ENCODE measurements at regions not wholly inside any gene's neighbourhood (a gene's known extent, or its start where the extent isn't known, plus 50 kb on each side); places are given as distances from the start of the nearest gene placed in this dataset.

GRCh38 chr2:203789618-203790017 is 78.0 kb upstream of the CTLA4 start:
- Mint-ChIP-seq H3K4me3 (no peak overlapping the region), H3K27ac (peak overlapping the region in 2 of 3 experiments; percentile 15 to 17), H3K4me1 (peaks cover 27% of the 10 kb centered on the region), H3K27me3 (ENCODE audit: low read depth) (no peaks in the 10 kb centered on the region), H3K36me3 (ENCODE audit: low read depth) (no peaks in the 10 kb centered on the region), H3K9me3 (no peaks in the 10 kb centered on the region)
- TF ChIP-seq CTCF (IDR thresholded peaks at IDR 0.05; ENCODE audit: unreplicated experiment in 3 of 3), result no peak

GRCh38 chr2:203790134-203790852 is 77.3 kb upstream of the CTLA4 start:
- Mint-ChIP-seq H3K4me1 (peaks cover 27% of the 10 kb centered on the region), H3K9me3 (no peaks in the 10 kb centered on the region), H3K27me3 (ENCODE audit: low read depth) (no peaks in the 10 kb centered on the region), H3K4me3 (no peak overlapping the region), H3K36me3 (ENCODE audit: low read depth) (no peaks in the 10 kb centered on the region), H3K27ac (peak overlapping the region in 2 of 3 experiments; percentile 15 to 17)
- TF ChIP-seq CTCF (IDR thresholded peaks at IDR 0.05; ENCODE audit: unreplicated experiment in 3 of 3), result no peak

GRCh38 chr2:203796248-203797010 is 71.1 kb upstream of the CTLA4 start:
- Mint-ChIP-seq H3K9me3 (peaks cover 12% of the 10 kb centered on the region), H3K4me3 (no peak overlapping the region), H3K4me1 (no peaks in the 10 kb centered on the region), H3K27ac (no peak overlapping the region), H3K36me3 (ENCODE audit: low read depth) (no peaks in the 10 kb centered on the region), H3K27me3 (ENCODE audit: low read depth) (peaks cover 4% of the 10 kb centered on the region)
- TF ChIP-seq CTCF (IDR thresholded peaks at IDR 0.05; ENCODE audit: unreplicated experiment in 3 of 3), result no peak

DNA sequence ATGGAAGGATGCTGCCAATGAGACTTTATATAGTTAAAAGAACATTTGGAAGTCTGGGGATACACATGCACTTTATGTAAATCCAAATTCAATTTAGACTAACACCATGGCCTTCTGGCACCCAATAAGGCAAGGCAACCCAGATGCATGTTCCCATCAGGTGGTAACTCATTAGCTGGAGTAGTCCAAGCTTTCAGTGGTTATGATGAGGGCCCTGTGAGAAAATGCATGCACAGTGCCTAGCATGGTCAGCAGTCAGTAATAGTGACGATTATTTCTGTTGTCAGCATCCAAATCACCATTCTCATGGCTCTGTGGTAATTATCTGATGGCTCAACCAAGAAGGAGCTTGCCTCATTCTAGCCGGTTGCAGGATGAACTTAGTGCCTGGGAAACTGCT is 70.3 kb upstream of the CTLA4 start:
- Mint-ChIP-seq H3K27ac (no peak overlapping the region), H3K4me1 (no peaks in the 10 kb centered on the region), H3K9me3 (peaks cover 13% of the 10 kb centered on the region), H3K4me3 (no peak overlapping the region), H3K27me3 (ENCODE audit: low read depth) (peaks cover 4% of the 10 kb centered on the region), H3K36me3 (ENCODE audit: low read depth) (no peaks in the 10 kb centered on the region)
- TF ChIP-seq CTCF (IDR thresholded peaks at IDR 0.05; ENCODE audit: unreplicated experiment in 3 of 3), result no peak

DNA sequence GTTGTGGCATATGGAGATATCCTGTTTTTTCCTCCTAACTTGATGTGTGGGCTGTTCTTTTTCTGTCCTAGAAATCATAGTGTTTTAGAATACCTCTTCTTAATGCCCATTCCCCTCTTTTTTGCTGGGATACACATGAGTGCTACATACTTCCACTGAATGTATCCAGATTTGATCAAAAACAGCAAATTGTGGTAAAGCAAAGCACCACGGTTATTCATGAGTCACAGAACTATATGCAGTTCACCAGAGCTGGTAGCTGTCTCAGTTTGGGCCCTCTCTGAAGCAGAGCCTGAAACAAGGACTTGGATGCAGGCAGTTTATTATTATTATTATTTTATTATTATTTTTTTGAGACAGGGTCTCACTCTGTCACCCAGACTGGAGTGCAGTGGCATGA is 69.9 kb upstream of the CTLA4 start:
- H3K4me1 Mint-ChIP-seq, result no peaks in the 10 kb centered on the region
- peaks cover 13% of the 10 kb centered on the region for H3K9me3 Mint-ChIP-seq
- no peaks in the 10 kb centered on the region for H3K36me3 Mint-ChIP-seq (ENCODE audit: low read depth)
- peaks cover 4% of the 10 kb centered on the region for H3K27me3 Mint-ChIP-seq (ENCODE audit: low read depth)
- no peak for TF ChIP-seq CTCF (IDR thresholded peaks at IDR 0.05; ENCODE audit: unreplicated experiment in 3 of 3)
- no peak overlapping the region for H3K27ac Mint-ChIP-seq
- H3K4me3 Mint-ChIP-seq, result no peak overlapping the region

All from nephron (organoid).